Astrocyte (in vitro differentiated cells and primary cell): ENCODE measurements at regions not wholly inside any gene's neighbourhood (a gene's known extent, or its start where the extent isn't known, plus 50 kb on each side); places are given as distances from the start of the nearest gene placed in this dataset.

Experiments used
- DNase-seq: peaks from one replicate; pipeline ENCODE4 v3.0.0-alpha.2; 2010; ENCODE audit warnings: low read depth
- FAIRE-seq: peaks from 2 replicates; lab custom pipeline; 2011; peaks lifted over from hg19 to GRCh38; lab: Jason Lieb, UNC
- H2AFZ ChIP-seq: 2 replicates; pipeline ENCODE4 v1.6.0; 2012; ENCODE audit warnings: low read depth, low read length, inconsistent platforms
- H3K27ac ChIP-seq: 2 replicates; pipeline ENCODE4 v1.5.1; 2011; ENCODE audit warnings: low read depth, low read length, inconsistent platforms
- H3K27me3 ChIP-seq: 2 replicates; pipeline ENCODE4 v1.6.0; 2011; ENCODE audit warnings: low read length, inconsistent platforms; ENCODE audit not compliant: insufficient read depth
- H3K36me3 ChIP-seq: 2 replicates; pipeline ENCODE4 v1.5.1; 2011; ENCODE audit warnings: low read length, inconsistent platforms; ENCODE audit not compliant: insufficient read depth
- H3K4me1 ChIP-seq: 2 replicates; pipeline ENCODE4 v1.5.1; 2011; ENCODE audit warnings: low read length, inconsistent platforms; ENCODE audit not compliant: insufficient read depth
- H3K4me2 ChIP-seq: 2 replicates; pipeline ENCODE4 v1.6.0; 2012; ENCODE audit warnings: low read length, inconsistent platforms
- H3K4me3 ChIP-seq: 2 replicates; pipeline ENCODE4 v1.5.1; 2011; ENCODE audit warnings: low read depth, mild to moderate bottlenecking, low read length, inconsistent platforms; ENCODE audit not compliant: insufficient read depth
- H3K79me2 ChIP-seq: 2 replicates; pipeline ENCODE4 v1.6.0; 2012; ENCODE audit warnings: mild to moderate bottlenecking, low read length, inconsistent platforms; ENCODE audit not compliant: insufficient read depth
- H3K9ac ChIP-seq: 2 replicates; pipeline ENCODE4 v1.6.0; 2012; ENCODE audit warnings: mild to moderate bottlenecking, low read length, inconsistent platforms
- H3K9me3 ChIP-seq: 2 replicates; pipeline ENCODE4 v1.5.1; 2012; ENCODE audit warnings: low read depth, mild to moderate bottlenecking, low read length, inconsistent platforms; ENCODE audit not compliant: insufficient read depth
- H4K20me1 ChIP-seq: 2 replicates; pipeline ENCODE4 v1.6.0; 2012; ENCODE audit warnings: low read length, inconsistent platforms; ENCODE audit not compliant: insufficient read depth
- H3K27ac Mint-ChIP-seq: one replicate; pipeline ENCODE4 v1.8.0; 2021; ENCODE audit warnings: mild to moderate bottlenecking, mixed read lengths; ENCODE audit not compliant: unreplicated experiment
- H3K27me3 Mint-ChIP-seq: one replicate; pipeline ENCODE4 v1.8.0; 2021; ENCODE audit warnings: low read depth, mixed read lengths; ENCODE audit not compliant: unreplicated experiment
- H3K36me3 Mint-ChIP-seq: one replicate; pipeline ENCODE4 v1.8.0; 2021; ENCODE audit warnings: low read depth, mixed read lengths; ENCODE audit not compliant: unreplicated experiment
- H3K4me1 Mint-ChIP-seq: one replicate; pipeline ENCODE4 v1.8.0; 2021; ENCODE audit warnings: low read depth, mixed read lengths; ENCODE audit not compliant: unreplicated experiment
- H3K4me3 Mint-ChIP-seq: one replicate; pipeline ENCODE4 v1.8.0; 2021; ENCODE audit warnings: mild to moderate bottlenecking, moderate library complexity, mixed read lengths; ENCODE audit not compliant: unreplicated experiment
- H3K9me3 Mint-ChIP-seq: one replicate; pipeline ENCODE4 v1.8.0; 2021; ENCODE audit warnings: mild to moderate bottlenecking, mixed read lengths; ENCODE audit not compliant: unreplicated experiment
- CTCF ChIP-seq: IDR thresholded peaks from 2 replicates; pipeline ENCODE4 v1.5.1; 2011; ENCODE audit warnings: low read depth, mild to moderate bottlenecking, inconsistent platforms, low read length, moderate library complexity; ENCODE audit not compliant: insufficient read depth
- EZH2 ChIP-seq: IDR thresholded peaks from 2 replicates; pipeline ENCODE4 v1.6.1; 2012; ENCODE audit warnings: mild to moderate bottlenecking, low read length, inconsistent platforms; ENCODE audit not compliant: insufficient read depth

GRCh38 chr20:22949331-22950109 lies 85.6 kb upstream of the SSTR4 start:
- no peak overlapping the region for H3K27ac Mint-ChIP-seq

DNA sequence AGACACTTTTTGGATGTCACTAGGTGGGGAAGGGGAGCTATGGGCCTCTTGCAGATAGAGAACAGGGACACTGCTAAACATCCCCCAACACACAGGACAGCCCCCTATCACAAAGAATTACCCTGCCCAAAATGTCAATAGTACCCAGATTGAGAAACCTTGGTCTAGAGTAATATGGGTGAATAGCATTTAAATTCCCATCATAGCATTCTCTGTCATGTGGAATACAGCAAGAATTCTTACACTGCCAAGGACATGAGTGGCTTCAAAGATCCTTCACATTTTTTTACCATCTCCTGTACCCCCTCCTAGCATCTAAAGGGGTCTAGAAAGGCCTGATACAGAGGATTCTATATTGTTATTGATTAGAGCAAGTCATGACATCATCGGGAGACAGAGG lies 83.1 kb upstream of the SSTR4 start:
- no peak overlapping the region for H3K4me3 ChIP-seq

More at GRCh38 chr20:22949331-22950109, 85.6 kb upstream of the SSTR4 start:
- H3K4me3 Mint-ChIP-seq, result no peak overlapping the region
- H3K27ac ChIP-seq, result no peak overlapping the region
- H3K9ac ChIP-seq, result no peak overlapping the region
- peaks cover 3% of the 10 kb centered on the region for H3K9me3 ChIP-seq
- FAIRE-seq, result no peak
- no peak overlapping the region for H2AFZ ChIP-seq
- no peak for DNase-seq
- H3K36me3 Mint-ChIP-seq, result no peaks in the 10 kb centered on the region
- no peaks in the 10 kb centered on the region for H3K27me3 Mint-ChIP-seq
- H4K20me1 ChIP-seq, result no peaks in the 10 kb centered on the region
- H3K4me1 Mint-ChIP-seq, result peaks cover 26% of the 10 kb centered on the region
- no peaks in the 10 kb centered on the region for H3K79me2 ChIP-seq
- H3K4me2 ChIP-seq, result no peak overlapping the region
- H3K27me3 ChIP-seq, result no peaks in the 10 kb centered on the region
- no peak for TF ChIP-seq CTCF
- TF ChIP-seq EZH2, result no peak
- H3K4me1 ChIP-seq, result no peaks in the 10 kb centered on the region
- H3K36me3 ChIP-seq, result no peaks in the 10 kb centered on the region
- H3K4me3 ChIP-seq, result no peak overlapping the region
- H3K9me3 Mint-ChIP-seq, result no peaks in the 10 kb centered on the region

More for the DNA sequence above, 83.1 kb upstream of the SSTR4 start:
- Histone ChIP-seq H3K4me2 (no peak overlapping the region), H2AFZ (no peak overlapping the region), H3K4me1 (no peaks in the 10 kb centered on the region), H3K27me3 (no peaks in the 10 kb centered on the region), H4K20me1 (no peaks in the 10 kb centered on the region), H3K36me3 (no peaks in the 10 kb centered on the region), H3K27ac (no peak overlapping the region), H3K9ac (no peak overlapping the region), H3K9me3 (peaks cover 3% of the 10 kb centered on the region), H3K79me2 (no peaks in the 10 kb centered on the region)
- H3K27me3 Mint-ChIP-seq, result peaks cover 5% of the 10 kb centered on the region
- peaks cover 17% of the 10 kb centered on the region for H3K4me1 Mint-ChIP-seq
- no peak overlapping the region for H3K27ac Mint-ChIP-seq
- H3K4me3 Mint-ChIP-seq, result no peak overlapping the region
- H3K36me3 Mint-ChIP-seq, result no peaks in the 10 kb centered on the region
- no peak for DNase-seq
- TF ChIP-seq CTCF (no peak), EZH2 (no peak)
- H3K9me3 Mint-ChIP-seq, result no peaks in the 10 kb centered on the region
- FAIRE-seq, result no peak
